Endometrium (tissue), 2 donors: ENCODE measurements at regions not wholly inside any gene's neighbourhood (a gene's known extent, or its start where the extent isn't known, plus 50 kb on each side); places are given as distances from the start of the nearest gene placed in this dataset.

Experiments
- FAIRE-seq: peaks from 2 replicates; lab custom pipeline; 2012; peaks lifted over from hg19 to GRCh38; lab: Jason Lieb, UNC
- donor health status: control.
- donor health status: control.

GRCh38 chr16:85390511-85391174 is 222.5 kb upstream of the GSE1 start:
- no peak for FAIRE-seq

GRCh38 chr16:85391175-85391707 is 221.9 kb upstream of the GSE1 start:
- no peak for FAIRE-seq

GRCh38 chr16:85391769-85392583 is 221.1 kb upstream of the GSE1 start:
- FAIRE-seq, result no peak

- no peak for FAIRE-seq
Measured at GRCh38 chr16:85392756-85393673, 220.1 kb upstream of the GSE1 start.

GRCh38 chr16:85393674-85394451 is 219.3 kb upstream of the GSE1 start:
- FAIRE-seq, result no peak

- FAIRE-seq, result no peak
Measured at GRCh38 chr16:85394456-85395206, 218.5 kb upstream of the GSE1 start.

GRCh38 chr16:85395207-85395912 is 217.8 kb upstream of the GSE1 start:
- no peak for FAIRE-seq

GRCh38 chr16:85395913-85396878 is 216.9 kb upstream of the GSE1 start:
- no peak for FAIRE-seq

- FAIRE-seq, result no peak
Measured at GRCh38 chr16:85396879-85397871, 215.9 kb upstream of the GSE1 start.

GRCh38 chr16:85398050-85398451 is 215.1 kb upstream of the GSE1 start:
- no peak for FAIRE-seq

- FAIRE-seq, result no peak
Measured at GRCh38 chr16:85398688-85399582, 214.2 kb upstream of the GSE1 start.

- FAIRE-seq, result no peak
Measured at GRCh38 chr16:85399583-85400284, 213.4 kb upstream of the GSE1 start.

- no peak for FAIRE-seq
Measured at GRCh38 chr16:85400305-85401205, 212.6 kb upstream of the GSE1 start.

- FAIRE-seq, result no peak
Measured at GRCh38 chr16:85401370-85401916, 211.7 kb upstream of the GSE1 start.
